Progenitor cell of endocrine pancreas (in vitro differentiated cells): ENCODE measurements at regions not wholly inside any gene's neighbourhood (a gene's known extent, or its start where the extent isn't known, plus 50 kb on each side); places are given as distances from the start of the nearest gene placed in this dataset.

ENCODE experiments used
- DNase-seq: peaks from one replicate; pipeline ENCODE4 v3.0.0; 2021; ENCODE audit warnings: low spot score; ENCODE audit not compliant: unreplicated experiment
- H3K27ac Mint-ChIP-seq: 2 replicates; pipeline ENCODE4 v1.8.0; 2021; ENCODE audit warnings: mild to moderate bottlenecking, moderate library complexity, mixed read lengths
- H3K27me3 Mint-ChIP-seq: 2 replicates; pipeline ENCODE4 v1.8.0; 2021; ENCODE audit warnings: mixed read lengths
- H3K36me3 Mint-ChIP-seq: 2 replicates; pipeline ENCODE4 v1.8.0; 2022; ENCODE audit warnings: mixed read lengths; ENCODE audit not compliant: insufficient read depth
- H3K4me1 Mint-ChIP-seq: 2 replicates; pipeline ENCODE4 v1.8.0; 2021; ENCODE audit warnings: low read depth, mixed read lengths
- H3K4me3 Mint-ChIP-seq: 2 replicates; pipeline ENCODE4 v1.8.0; 2021; ENCODE audit warnings: low read depth, mild to moderate bottlenecking, moderate library complexity, mixed read lengths
- H3K9me3 Mint-ChIP-seq: 2 replicates; pipeline ENCODE4 v1.8.0; 2021; ENCODE audit warnings: low read depth, mixed read lengths
- CTCF ChIP-seq: fragments of 200-600 bp; sonication (generic); IDR thresholded peaks from one replicate; pipeline ENCODE4 v1.5.0; 2021; ENCODE audit warnings: antibody characterized with exemption, mild to moderate bottlenecking; ENCODE audit not compliant: unreplicated experiment

GRCh38 chr22:34326901-34327300 lies 406.6 kb upstream of the LARGE1 start:
- DNase-seq = no peak
- Mint-ChIP-seq H3K36me3 (no peaks in the 10 kb centered on the region), H3K4me3 (no peak overlapping the region), H3K27me3 (no peaks in the 10 kb centered on the region), H3K27ac (no peak overlapping the region), H3K4me1 (no peaks in the 10 kb centered on the region), H3K9me3 (no peaks in the 10 kb centered on the region)
- TF ChIP-seq CTCF = no peak

GRCh38 chr22:34330432-34330831 lies 410.2 kb upstream of the LARGE1 start:
- Mint-ChIP-seq H3K4me3 (no peak overlapping the region), H3K27ac (no peak overlapping the region), H3K36me3 (no peaks in the 10 kb centered on the region), H3K27me3 (no peaks in the 10 kb centered on the region), H3K4me1 (no peaks in the 10 kb centered on the region), H3K9me3 (peaks cover 8% of the 10 kb centered on the region)
- DNase-seq = no peak
- no peak for TF ChIP-seq CTCF

- H3K36me3 Mint-ChIP-seq = no peaks in the 10 kb centered on the region
- TF ChIP-seq CTCF = no peak
- H3K27me3 Mint-ChIP-seq = no peaks in the 10 kb centered on the region
- peaks cover 14% of the 10 kb centered on the region for H3K9me3 Mint-ChIP-seq
- no peak overlapping the region for H3K27ac Mint-ChIP-seq
- H3K4me1 Mint-ChIP-seq = no peaks in the 10 kb centered on the region
- H3K4me3 Mint-ChIP-seq = no peak overlapping the region
- no peak for DNase-seq
Observed at GRCh38 chr22:34333285-34333684, 413.0 kb upstream of the LARGE1 start.

GRCh38 chr22:34334893-34335292 lies 414.6 kb upstream of the LARGE1 start:
- H3K4me3 Mint-ChIP-seq = no peak overlapping the region
- H3K27me3 Mint-ChIP-seq = no peaks in the 10 kb centered on the region
- H3K36me3 Mint-ChIP-seq = no peaks in the 10 kb centered on the region
- H3K27ac Mint-ChIP-seq = no peak overlapping the region
- no peak for TF ChIP-seq CTCF
- no peaks in the 10 kb centered on the region for H3K4me1 Mint-ChIP-seq
- peaks cover 14% of the 10 kb centered on the region for H3K9me3 Mint-ChIP-seq
- no peak for DNase-seq

GRCh38 chr22:34344702-34345101 lies 424.4 kb upstream of the LARGE1 start:
- no peak for DNase-seq
- no peaks in the 10 kb centered on the region for H3K9me3 Mint-ChIP-seq
- no peak overlapping the region for H3K4me3 Mint-ChIP-seq
- H3K27me3 Mint-ChIP-seq = peaks cover 11% of the 10 kb centered on the region
- H3K36me3 Mint-ChIP-seq = no peaks in the 10 kb centered on the region
- TF ChIP-seq CTCF = no peak
- no peak overlapping the region for H3K27ac Mint-ChIP-seq
- no peaks in the 10 kb centered on the region for H3K4me1 Mint-ChIP-seq
